ENCODE measurements at regions not wholly inside any gene's neighbourhood (a gene's known extent, or its start where the extent isn't known, plus 50 kb on each side); places are given as distances from the start of the nearest gene placed in this dataset.
A peak's percentile ranks its signal among the peaks of the same experiment; 100 is the strongest.
"Not testable (repeated sequence)": the region's sequence is repeated elsewhere in the genome, so short reads cannot be mapped to it uniquely, and the experiment has no call there.

DNA sequence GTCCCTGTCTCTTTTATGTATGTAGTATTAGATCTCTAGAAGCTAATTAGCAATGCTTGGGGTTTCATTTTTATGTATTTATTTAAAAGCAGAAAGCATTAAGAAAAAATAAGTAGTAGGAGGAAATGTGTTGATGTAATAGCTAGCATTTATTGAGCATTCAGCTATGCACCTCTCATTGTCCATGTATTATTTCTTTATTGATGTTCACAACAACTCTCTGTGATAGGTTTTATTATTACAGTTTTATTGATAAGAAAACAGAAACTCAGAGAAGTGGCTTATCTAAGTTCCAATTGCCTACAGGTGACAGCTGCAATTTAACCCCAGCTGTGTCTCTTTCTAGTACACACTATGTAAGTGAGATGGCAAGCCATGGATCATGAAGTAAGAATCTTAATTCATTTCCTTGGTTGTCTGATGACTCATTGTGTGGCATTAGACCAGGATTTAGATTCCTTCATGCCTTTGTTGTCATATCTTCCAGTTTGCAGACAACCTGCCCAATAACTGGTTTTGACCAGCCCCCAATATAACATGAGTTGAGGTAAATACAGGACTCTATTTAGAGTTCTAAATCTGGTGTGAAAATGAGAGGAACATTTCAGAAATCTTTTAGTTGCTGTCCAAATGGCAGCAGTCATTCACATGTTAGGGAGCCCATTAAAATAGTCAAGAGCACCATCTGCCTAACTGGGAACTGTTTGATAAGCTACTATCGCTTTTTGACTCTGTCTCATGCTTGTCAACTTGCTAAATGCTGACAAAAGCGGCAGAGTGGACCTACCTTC, 170.8 kb upstream of the PHACTR1 start:
- DNase-seq (ENCODE audit: low spot score) = peak; percentile 65

DNA sequence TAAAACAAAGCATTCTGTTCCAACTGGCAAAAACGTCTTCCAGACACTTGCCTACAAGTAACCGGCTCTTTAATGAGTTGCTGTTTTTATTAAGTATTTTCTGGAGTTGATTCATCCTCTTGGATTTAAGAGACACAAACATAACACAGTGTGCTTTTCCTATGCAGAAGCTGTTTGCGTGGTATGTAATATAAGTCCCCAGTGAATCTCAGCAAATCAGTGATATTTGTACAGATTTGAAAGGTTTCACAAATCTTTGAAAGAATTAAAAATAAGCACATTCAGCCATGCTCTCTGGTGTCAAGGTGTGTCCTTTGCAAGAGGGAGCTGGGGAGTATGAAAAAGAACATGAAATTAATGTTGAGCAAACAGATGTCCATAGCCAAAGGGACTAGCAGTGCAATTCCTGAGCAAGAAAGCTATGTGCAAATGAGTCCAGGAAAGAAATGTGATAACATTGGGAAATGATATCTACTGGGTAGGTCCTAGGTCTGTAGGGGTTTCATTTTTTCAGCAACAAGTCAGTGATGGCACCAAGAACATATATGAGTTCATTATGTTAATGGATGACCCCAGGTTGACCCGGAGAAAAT, 170.1 kb upstream of the PHACTR1 start:
- no peak for DNase-seq (ENCODE audit: low spot score)

DNA sequence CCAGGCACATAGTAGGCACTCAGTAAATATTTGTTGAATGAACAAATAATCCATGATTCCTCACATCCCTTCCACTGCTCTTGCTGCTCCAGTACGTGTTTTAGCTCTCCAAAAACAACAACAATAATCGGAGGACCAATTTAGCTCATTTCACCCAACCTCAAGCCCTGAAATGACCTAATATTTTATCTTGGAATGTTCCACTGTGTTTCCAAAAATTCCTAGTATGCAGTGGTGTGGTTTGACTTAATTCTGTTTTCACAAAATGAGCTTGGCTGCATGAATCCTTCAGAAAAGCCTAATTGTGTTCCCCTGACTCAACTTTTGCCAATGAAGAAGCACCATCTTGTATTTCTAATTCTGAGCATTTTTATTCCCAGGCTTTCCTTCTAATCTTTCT, 168.0 kb upstream of the PHACTR1 start:
- peak; percentile 31 for DNase-seq (ENCODE audit: low spot score)

DNA sequence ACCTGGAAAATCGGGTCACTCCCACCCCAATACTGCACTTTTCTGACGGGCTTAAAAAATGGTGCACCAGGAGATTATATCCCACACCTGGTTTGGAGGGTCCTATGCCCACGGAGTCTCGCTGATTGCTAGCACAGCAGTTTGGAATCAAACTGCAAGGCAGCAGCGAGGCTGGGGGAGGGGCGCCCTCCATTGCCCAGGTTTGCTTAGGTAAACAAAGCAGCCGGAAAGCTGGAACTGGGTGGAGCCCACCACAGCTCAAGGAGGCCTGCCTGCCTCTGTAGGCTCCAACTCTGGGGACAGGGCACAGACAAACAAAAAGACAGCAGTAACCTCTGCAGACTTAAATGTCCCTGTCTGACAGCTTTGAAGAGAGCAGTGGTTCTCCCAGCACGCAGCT, 167.1 kb upstream of the PHACTR1 start:
- DNase-seq (ENCODE audit: low spot score) = not testable (repeated sequence)

DNA sequence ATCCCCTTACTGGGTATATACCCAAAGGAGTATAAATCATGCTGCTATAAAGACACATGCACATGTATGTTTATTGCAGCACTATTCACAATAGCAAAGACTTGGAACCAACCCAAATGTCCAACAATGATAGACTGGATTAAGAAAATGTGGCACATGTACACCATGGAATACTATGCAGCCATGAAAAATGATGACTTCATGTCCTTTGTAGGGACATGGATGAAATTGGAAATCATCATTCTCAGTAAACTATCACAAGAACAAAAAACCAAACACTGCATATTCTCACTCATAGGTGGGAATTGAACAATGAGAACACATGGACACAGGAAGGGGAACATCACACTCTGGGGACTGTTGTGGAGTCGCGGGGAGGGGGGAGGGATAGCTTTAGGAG, 161.7 kb upstream of the PHACTR1 start:
- DNase-seq (ENCODE audit: low spot score) = not testable (repeated sequence)

DNA sequence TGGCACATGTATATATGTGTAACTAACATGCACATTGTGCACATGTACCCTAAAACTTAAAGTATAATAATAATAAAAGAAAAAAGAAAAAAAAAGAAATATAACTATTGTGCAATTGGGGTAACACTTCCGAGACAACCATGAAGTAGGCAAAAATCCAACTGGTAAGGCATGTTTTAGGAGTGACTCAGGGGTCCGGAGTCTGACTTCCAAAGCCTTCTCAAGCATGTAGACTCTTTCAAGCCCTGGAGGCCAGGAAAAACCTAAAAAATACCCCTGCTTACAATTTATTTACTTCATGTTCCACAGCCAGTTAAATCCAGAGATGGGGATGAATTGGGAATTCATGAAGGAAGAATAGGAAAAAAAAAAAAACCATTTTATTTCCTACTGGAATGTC, 161.3 kb upstream of the PHACTR1 start:
- DNase-seq (ENCODE audit: low spot score) = no peak

DNA sequence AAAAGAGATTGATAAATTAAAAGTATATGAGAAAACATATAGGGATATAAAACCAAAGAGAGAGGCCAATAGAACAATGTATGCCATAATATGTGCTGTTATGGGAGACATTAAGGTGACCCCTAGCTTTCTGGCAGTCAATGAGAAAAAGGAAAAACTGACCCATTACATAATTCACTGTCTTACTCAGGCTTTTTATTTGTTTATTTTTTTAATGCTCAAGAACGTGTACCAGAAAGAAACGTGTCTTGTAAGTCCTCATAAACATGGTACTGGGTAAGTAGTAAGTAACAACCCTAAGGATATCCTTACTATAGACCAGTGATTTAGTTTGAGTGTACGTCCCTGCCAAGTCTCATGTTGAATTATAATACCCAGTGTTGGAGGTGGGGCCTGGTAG, 160.8 kb upstream of the PHACTR1 start:
- DNase-seq (ENCODE audit: low spot score) = no peak

DNA sequence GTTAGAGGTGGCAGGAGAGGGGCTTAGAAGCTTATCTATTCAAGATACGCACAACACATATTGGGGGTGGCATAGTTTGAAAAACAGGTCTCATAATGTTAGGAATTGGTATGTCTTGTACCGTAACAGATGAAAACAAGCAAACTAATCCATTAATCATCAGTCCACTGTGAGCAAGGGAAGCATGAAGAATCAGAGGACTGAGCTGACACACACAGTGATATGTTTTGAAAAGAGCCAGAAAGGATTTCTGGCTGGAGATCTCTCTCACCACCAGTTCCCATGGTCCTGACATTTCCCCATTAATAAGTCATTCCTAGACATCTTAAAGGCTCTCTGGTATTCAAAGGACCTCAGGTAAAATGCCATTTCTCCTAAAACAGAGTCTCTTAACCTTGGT, 158.8 kb upstream of the PHACTR1 start:
- DNase-seq (ENCODE audit: low spot score) = no peak

DNA sequence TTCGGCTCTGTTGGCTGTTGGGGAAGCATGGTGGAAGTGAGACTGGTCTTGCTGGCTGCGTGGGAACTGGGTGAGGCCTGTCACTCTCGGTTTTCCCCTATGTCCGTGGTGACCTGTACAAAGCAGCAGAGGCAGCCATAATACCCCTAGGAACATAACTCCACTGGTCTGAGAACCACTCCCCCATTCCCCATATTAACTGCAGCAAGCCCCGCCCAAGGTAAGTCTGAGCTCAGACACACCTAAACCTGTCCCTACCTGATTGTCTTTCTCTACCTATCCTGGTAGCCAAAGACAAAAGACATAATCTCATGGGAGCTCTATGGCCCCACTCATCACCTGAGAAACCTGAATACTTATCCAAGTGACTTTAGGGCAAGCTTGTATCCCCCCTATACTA, 156.3 kb upstream of the PHACTR1 start:
- DNase-seq (ENCODE audit: low spot score) = no peak

DNA sequence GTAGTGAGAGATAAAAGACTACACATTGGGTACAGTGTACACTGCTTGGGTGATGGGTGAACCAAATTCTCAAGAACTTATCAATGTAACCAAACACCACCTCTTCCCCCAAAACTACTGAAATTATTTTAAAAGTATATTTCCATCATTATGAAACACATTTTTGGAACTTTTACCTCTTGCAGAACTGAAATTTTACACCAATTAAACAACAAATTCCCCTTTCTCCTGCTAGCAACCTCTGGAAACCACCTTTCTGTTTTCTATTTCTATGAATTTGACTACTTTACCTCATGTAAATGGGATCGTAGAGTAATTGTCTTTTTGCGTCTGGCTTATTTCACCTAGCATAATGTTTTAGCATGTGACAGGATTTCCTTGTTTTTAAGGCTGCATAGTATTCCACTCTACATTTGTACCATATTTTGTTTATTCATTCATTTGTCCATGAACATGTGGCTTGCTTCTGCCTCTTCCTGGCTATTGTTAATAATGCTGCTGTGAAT, 149.9 kb upstream of the PHACTR1 start:
- no peak for DNase-seq (ENCODE audit: low spot score)

DNA sequence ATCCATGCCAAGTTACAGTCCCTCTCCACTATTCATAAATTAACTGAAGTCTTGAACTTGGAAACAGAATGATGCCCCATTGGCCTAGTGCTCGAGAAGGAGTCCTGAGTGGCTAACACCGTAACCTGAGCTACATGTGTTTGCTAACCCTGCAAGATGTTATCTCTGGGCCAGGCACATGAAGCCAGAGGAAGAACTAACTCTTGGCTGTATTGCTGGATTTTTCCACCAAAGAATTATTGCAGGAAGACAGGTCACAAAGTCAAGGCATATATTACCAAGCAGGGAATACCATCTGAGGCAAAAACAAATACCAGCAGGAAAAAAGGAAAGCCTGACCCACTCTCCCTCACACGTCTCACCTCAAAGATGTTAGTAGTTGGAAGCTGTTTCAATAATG, 148.9 kb upstream of the PHACTR1 start:
- no peak for DNase-seq (ENCODE audit: low spot score)

DNA sequence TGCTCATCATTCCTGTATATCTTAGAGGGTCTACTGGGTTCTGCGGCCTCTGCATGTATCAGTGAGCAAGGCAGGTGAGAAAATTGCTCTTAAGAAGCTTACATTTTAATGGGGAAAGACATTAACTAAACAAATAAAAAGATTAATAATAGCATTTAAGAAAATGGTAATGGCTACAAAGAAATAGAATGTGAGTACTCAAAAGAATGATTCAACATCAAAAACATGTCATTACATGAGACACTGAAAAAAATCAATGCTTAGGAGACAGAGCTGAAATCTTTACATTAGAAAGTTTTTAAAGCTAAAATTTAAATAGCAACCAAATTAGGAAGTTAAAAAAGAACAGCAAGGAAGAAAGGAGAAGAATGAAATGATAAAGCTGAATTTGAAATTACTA, 146.9 kb upstream of the PHACTR1 start:
- no peak for DNase-seq (ENCODE audit: low spot score)

DNA sequence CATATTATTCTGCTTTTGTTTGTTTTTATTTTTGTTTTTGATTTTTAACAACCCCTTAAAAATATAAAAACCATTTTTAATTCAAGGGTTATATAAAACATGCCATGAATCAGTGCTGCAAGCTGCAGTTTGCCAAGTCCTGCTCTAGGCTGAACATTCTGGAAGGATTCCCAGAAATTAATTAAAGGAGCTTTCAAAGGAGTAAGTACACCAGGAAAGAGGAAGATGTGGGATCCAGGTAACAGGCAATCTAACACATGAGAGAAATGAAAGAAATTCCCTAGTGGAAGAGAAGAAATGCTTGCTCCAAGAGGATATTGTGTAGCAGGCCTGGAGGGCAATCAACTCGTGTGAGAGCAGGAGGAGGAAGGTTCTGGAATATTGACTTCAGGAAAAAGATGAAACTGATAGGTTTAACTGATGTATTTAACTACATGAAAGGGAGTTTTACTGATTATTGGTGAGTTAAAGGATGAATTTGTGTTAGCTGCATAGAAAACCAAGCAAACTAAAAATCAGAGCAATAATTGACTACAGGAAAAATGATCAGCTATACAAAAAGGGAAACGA, 146.0 kb upstream of the PHACTR1 start:
- peak; percentile 32 for DNase-seq (ENCODE audit: low spot score)

DNA sequence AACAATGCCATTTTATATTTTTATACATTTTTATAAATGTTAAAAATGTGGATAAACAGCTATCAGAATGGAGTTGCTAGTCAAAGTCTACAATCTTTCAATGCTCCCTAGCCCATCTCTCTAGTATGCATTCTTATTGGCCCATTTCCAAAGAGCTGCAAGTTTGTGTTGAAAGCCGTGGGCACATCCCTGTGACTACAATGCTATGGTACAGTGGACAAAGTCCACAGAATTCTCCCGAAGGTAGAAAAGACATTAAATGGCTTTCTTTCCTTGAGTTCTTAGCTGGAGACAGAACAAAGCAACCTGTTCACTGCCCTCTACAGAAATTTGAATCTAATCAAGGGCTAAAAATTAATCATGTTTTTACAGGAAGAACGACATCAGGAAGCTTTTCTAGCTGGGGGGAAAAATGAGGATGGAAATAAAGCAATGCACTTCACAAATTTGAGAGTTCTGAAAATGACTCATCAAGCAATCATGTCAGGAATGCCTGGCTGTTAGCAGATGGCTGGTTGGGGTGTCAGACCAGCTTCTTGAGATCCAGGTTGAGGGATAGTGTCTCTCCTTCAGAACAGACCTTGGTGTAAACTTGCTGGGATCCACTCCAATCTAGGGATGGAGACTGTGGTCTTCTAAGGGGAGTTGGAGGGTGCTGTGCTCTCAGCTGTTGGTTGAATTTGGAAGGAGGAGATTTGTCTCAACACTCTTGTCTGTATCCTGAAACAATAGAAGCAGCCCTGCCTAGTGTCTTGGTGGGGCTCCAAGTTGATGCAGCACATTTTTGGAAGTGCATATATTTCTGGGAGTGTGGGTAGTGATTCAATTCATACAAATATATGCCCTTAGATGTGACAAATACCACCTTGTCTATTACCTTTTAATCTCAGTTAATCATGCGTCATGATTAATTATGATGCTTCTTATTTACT, 143.4 kb upstream of the PHACTR1 start:
- peak; percentile 43 for DNase-seq (ENCODE audit: low spot score)

DNA sequence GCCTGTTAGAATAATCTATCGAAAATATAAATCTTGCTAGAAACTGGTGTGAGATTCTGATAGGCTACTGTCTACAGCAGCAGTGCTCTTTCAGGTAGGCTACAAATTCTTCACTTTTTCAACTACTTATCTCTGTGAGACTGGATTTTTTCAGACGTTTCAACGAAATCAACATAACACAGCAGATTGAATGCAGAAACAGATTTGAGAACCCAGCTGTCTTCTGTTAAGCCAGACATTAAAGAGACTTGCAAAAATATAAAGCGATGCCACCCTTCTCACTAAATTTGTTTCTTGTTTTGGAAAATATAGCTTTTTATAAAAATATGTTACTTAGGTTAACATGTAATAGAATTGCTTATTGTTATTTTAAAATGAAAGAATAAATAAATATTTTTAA, 140.6 kb upstream of the PHACTR1 start:
- no peak for DNase-seq (ENCODE audit: low spot score)

DNA sequence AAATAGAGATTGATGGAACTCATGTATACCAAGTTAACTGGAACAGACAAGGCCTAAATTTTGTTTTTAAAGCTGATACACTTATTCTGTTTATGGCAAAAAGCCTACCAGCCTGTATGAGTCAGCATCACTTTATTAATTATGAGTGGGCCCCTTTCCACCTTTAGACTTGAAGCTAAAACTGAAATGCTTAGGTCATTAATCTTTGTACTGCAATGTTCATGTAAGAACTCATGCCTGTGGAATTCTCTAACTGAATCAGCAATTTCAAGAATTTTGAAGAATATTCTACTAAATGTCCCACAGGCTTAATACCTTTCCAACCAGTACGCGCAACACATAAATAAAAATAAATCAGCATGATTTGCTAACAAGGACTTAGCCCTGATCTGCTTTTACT, 140.2 kb upstream of the PHACTR1 start:
- DNase-seq (ENCODE audit: low spot score) = no peak

DNA sequence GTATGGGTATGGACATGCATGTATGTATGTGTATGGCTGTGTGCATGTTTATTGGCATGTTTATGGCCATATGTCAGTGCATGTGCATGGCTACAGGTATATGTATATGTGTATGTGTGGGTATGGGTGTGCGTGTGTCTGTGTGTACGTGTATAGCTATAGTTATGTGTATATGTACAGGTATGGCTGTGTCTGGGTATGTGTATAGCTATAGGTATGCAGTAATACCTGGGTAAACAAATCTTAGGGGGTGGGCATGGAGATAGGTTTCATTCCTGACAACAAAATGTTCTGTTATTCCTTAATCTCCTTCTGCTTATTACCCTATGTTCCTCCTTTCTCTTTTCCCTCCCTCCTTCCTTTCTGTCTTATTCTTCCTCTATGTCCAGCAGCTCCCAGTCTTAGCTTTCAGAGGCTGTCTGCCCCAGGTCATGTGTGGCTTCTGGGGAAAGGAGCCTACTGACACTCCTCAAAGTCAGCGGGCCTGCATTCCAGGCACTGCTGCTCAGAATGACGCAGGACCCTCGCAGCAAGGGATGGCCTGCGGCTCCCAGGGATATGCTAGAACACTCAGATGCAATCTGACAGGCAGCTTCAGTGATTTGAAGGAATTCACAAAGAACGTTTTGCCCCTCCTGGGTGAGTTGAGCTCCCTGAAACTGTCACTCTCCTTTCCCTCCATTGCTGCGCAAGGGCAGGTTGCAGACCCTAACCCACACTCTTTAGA, 139.3 kb upstream of the PHACTR1 start:
- DNase-seq (ENCODE audit: low spot score) = no peak

DNA sequence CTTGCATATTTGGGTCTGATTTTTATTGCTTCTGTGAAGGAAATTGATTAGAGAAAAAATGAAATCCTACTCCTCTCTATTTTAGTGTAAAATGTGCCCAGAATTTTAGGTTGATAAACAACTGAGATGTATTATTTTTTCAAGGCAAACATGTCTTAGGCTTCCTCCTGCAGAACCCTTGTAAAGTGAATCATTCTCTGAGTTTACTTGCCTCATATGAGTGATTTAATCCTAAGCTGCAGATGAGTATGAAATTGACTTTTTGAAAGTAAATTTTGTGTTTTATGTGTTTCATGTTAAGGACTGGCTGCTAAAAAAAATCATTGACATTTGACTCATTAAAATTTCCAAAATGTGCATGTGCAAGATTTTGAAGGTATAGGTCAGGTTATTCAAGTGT, 138.5 kb upstream of the PHACTR1 start:
- no peak for DNase-seq (ENCODE audit: low spot score)

DNA sequence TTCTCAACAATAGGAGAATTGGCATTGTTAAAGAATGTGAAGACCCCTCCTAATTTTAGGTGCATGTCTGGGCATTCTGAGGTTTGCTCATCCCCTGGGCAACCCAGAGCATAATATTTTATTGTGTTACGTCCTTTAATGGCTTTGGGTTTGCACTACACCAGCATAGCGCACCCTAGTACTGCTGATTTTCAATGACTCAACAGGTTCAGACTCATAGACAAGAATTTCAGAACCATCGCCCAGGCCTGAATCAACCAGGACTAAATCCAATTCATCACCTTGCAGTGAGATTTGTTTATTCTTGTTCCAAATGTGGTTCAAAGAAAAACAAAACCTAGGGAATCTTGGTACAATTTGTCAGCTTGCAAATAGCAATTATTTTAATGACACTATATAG, 137.8 kb upstream of the PHACTR1 start:
- DNase-seq (ENCODE audit: low spot score) = no peak

DNA sequence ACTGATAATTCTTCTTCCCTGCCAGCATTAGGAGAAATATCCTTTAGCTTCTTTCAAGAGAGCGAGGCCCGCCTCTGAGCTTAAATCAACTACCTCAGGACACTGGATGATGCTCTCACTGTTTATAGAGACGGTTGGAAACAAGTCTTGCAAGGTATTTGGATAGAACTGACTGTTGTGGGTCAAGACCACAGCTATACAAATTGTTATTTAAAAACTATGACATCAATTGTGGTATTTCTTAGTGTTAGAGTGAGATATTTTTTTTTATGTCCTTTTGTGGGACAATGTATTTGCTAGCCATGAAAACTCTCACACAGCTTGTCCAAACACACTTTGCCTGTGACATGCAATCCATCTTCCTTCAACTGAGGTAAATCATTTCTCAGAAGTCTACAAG, 136.3 kb upstream of the PHACTR1 start:
- DNase-seq (ENCODE audit: low spot score) = no peak

DNA sequence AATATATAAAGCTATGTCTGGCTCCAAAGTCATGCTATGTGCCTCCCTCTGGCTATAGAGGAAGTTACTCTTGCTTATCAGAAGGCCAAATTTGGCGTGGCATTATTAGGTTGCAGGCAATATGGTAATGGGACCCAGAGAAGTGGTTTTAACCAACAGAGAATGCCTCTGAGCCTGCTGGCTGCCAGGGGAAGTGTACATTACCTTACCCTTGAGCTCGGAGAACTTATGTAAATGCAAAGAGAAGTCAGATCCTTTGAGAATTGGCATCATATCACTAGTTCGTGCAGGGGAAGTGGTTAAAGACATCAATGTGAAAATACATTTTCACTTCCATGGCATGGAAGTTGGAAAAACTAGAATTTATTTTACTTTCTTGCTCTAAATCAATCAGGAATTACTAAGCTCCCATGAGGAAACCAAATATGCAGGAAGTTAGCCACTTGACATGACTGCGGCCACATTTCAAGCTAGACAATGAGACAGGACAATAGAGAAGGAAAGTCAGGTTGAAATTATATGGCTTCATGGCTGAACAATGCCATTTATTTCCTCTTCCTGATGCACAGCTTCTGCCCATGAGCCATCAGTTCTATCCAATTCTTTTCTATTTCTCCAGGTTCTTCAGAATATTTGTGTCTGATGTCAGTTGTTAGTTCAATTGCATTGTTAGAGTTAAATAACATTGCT, 134.0 kb upstream of the PHACTR1 start:
- DNase-seq (ENCODE audit: low spot score) = no peak
